ENCODE measurements at regions not wholly inside any gene's neighbourhood (a gene's known extent, or its start where the extent isn't known, plus 50 kb on each side); places are given as distances from the start of the nearest gene placed in this dataset.

DNA sequence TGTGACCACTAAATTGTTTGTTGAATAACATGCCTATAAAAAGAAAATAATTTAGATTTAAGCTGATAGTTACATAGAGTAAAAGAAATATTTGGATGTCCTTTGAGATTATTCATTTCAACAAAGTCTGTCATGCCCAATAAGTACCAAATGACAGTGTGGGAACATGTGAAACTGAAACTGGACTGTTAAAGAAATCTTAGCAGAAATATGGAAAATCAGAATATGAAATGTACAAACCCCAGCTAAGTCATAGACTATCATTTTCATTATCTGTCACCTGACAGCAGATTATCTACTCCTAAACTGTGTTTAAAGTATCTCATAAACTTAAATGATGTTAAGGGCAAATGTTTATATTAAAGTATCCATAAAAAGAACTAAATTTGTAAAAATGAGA is 437.8 kb upstream of the FAM241A start:
- TF ChIP-seq CTCF (IDR thresholded peaks at IDR 0.05; ENCODE audit: insufficient read depth in 1 of 2, low read depth in 1 of 2, low read length in 1 of 2, severe bottlenecking in 1 of 2, unreplicated experiment in 1 of 2): no peak
- H3K9me3 ChIP-seq: no peaks in the 10 kb centered on the region
- no peaks in the 10 kb centered on the region for H3K4me1 ChIP-seq
- DNase-seq: no peak
- intact Hi-C loops (cut with micrococcal nuclease; ENCODE audit: unreplicated experiment): no loop called here
- H3K4me3 Mint-ChIP-seq (ENCODE audit: unreplicated experiment): peak overlapping the region; percentile 48
- peak overlapping the region; percentile 25 for H3K4me3 ChIP-seq (ENCODE audit: low read depth, low read length)
- H3K27me3 Mint-ChIP-seq (ENCODE audit: insufficient read depth, unreplicated experiment): peaks cover 4% of the 10 kb centered on the region
- BruUV-seq (replicated peaks): no TSS peak
- ChIA-PET CTCF (no interaction called here), POLR2A (no interaction called here)
- H3K4me1 Mint-ChIP-seq (ENCODE audit: low read depth, unreplicated experiment): no peaks in the 10 kb centered on the region
- H3K9me3 Mint-ChIP-seq (ENCODE audit: unreplicated experiment): no peaks in the 10 kb centered on the region
- H3K36me3 ChIP-seq (ENCODE audit: control insufficient read depth, insufficient read depth, low read length): no peaks in the 10 kb centered on the region
- H3K27ac Mint-ChIP-seq (ENCODE audit: unreplicated experiment): no peak overlapping the region
- no peaks in the 10 kb centered on the region for H3K36me3 Mint-ChIP-seq (ENCODE audit: insufficient read depth, unreplicated experiment)
- H3K27me3 ChIP-seq (replicated peaks; ENCODE audit: control insufficient read depth, insufficient read depth, low read length): no peaks in the 10 kb centered on the region

- no peaks in the 10 kb centered on the region for H3K4me1 ChIP-seq
- Mint-ChIP-seq H3K4me3 (ENCODE audit: unreplicated experiment) (no peak overlapping the region), H3K36me3 (ENCODE audit: insufficient read depth, unreplicated experiment) (no peaks in the 10 kb centered on the region), H3K9me3 (ENCODE audit: unreplicated experiment) (no peaks in the 10 kb centered on the region), H3K27ac (ENCODE audit: unreplicated experiment) (no peak overlapping the region), H3K27me3 (ENCODE audit: insufficient read depth, unreplicated experiment) (no peaks in the 10 kb centered on the region), H3K4me1 (ENCODE audit: low read depth, unreplicated experiment) (no peaks in the 10 kb centered on the region)
- BruUV-seq (replicated peaks): no TSS peak
- no peaks in the 10 kb centered on the region for H3K27me3 ChIP-seq (replicated peaks; ENCODE audit: control insufficient read depth, insufficient read depth, low read length)
- intact Hi-C loops (cut with micrococcal nuclease; ENCODE audit: unreplicated experiment): no loop called here
- CTCF ChIA-PET: no interaction called here
- DNase-seq: no peak
- POLR2A ChIA-PET: no interaction called here
- TF ChIP-seq CTCF (IDR thresholded peaks at IDR 0.05; ENCODE audit: insufficient read depth in 1 of 2, low read depth in 1 of 2, low read length in 1 of 2, severe bottlenecking in 1 of 2, unreplicated experiment in 1 of 2): no peak
- no peaks in the 10 kb centered on the region for H3K9me3 ChIP-seq
- no peak overlapping the region for H3K4me3 ChIP-seq (ENCODE audit: low read depth, low read length)
- no peaks in the 10 kb centered on the region for H3K36me3 ChIP-seq (ENCODE audit: control insufficient read depth, insufficient read depth, low read length)
Observed at GRCh38 chr4:111712093-111712677, 433.1 kb upstream of the FAM241A start.

GRCh38 chr4:111713276-111713675 is 432.0 kb upstream of the FAM241A start:
- no peaks in the 10 kb centered on the region for H3K36me3 Mint-ChIP-seq (ENCODE audit: insufficient read depth, unreplicated experiment)
- ChIA-PET POLR2A (no interaction called here), CTCF (no interaction called here)
- no peak overlapping the region for H3K27ac Mint-ChIP-seq (ENCODE audit: unreplicated experiment)
- no peak overlapping the region for H3K4me3 ChIP-seq (ENCODE audit: low read depth, low read length)
- H3K4me1 Mint-ChIP-seq (ENCODE audit: low read depth, unreplicated experiment): no peaks in the 10 kb centered on the region
- no peak for TF ChIP-seq CTCF (IDR thresholded peaks at IDR 0.05; ENCODE audit: insufficient read depth in 1 of 2, low read depth in 1 of 2, low read length in 1 of 2, severe bottlenecking in 1 of 2, unreplicated experiment in 1 of 2)
- DNase-seq: no peak
- no peaks in the 10 kb centered on the region for H3K9me3 ChIP-seq
- no peaks in the 10 kb centered on the region for H3K27me3 ChIP-seq (replicated peaks; ENCODE audit: control insufficient read depth, insufficient read depth, low read length)
- H3K27me3 Mint-ChIP-seq (ENCODE audit: insufficient read depth, unreplicated experiment): no peaks in the 10 kb centered on the region
- intact Hi-C loops (cut with micrococcal nuclease; ENCODE audit: unreplicated experiment): no loop called here
- H3K4me3 Mint-ChIP-seq (ENCODE audit: unreplicated experiment): no peak overlapping the region
- H3K36me3 ChIP-seq (ENCODE audit: control insufficient read depth, insufficient read depth, low read length): no peaks in the 10 kb centered on the region
- no peaks in the 10 kb centered on the region for H3K9me3 Mint-ChIP-seq (ENCODE audit: unreplicated experiment)
- BruUV-seq (replicated peaks): no TSS peak
- no peaks in the 10 kb centered on the region for H3K4me1 ChIP-seq
